ENCODE measurements at regions not wholly inside any gene's neighbourhood (a gene's known extent, or its start where the extent isn't known, plus 50 kb on each side); places are given as distances from the start of the nearest gene placed in this dataset.

- TF ChIP-seq CTCF (IDR thresholded peaks at IDR 0.05; ENCODE audit: poor library complexity) (no peak), EZH2 (IDR thresholded peaks at IDR 0.05; ENCODE audit: borderline replicate concordance) (no peak)
Observed at GRCh38 chr10:133017203-133017601, 70.5 kb upstream of the ADGRA1 start.

All from hepatocyte (in vitro differentiated cells).